ENCODE measurements at regions not wholly inside any gene's neighbourhood (a gene's known extent, or its start where the extent isn't known, plus 50 kb on each side); places are given as distances from the start of the nearest gene placed in this dataset.

DNA sequence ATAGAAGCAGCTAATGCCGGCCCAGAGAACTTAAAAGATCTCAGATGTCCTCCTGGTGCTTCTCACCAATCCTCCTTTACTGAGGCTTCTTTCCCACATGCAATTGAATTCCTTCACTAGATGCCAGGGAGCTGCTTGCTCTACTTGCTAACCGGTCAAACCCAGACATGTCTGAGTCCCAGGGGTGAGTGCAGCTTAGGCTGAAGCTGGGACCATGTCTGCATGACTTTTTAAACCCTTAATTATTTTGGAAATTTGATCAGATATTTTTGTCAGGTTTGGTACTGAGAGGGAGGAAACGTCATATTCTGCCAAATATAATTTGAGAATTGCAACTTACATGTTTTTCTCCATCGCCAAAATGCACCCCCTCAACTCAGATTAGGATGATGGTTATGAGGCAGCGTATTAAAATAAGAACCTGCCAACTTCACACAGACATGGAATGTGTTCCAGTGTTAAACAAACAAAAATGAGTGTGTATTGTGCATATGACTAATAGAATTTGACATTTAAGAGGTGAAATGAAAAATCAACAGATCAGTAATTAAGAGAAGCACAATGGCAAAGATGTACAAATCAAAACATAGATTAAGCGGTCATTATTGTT lies 529.5 kb downstream of the ETS1 start:
- Histone ChIP-seq H3K27ac (ENCODE audit: low read length) (no peak overlapping the region), H3K27me3 (ENCODE audit: low read depth, low read length) (no peaks in the 10 kb centered on the region), H3K9me3 (ENCODE audit: control insufficient read depth in 1 of 2, low read length in 2 of 2) (no peaks in the 10 kb centered on the region), H3K4me1 (ENCODE audit: control insufficient read depth in 1 of 2, insufficient read depth in 2 of 2, low read length in 2 of 2) (no peaks in the 10 kb centered on the region), H3K36me3 (ENCODE audit: control insufficient read depth in 1 of 2, insufficient read depth in 2 of 2, low read length in 2 of 2) (no peaks in the 10 kb centered on the region), H3K4me3 (ENCODE audit: low read depth in 1 of 2, low read length in 2 of 2) (no peak overlapping the region)

DNA sequence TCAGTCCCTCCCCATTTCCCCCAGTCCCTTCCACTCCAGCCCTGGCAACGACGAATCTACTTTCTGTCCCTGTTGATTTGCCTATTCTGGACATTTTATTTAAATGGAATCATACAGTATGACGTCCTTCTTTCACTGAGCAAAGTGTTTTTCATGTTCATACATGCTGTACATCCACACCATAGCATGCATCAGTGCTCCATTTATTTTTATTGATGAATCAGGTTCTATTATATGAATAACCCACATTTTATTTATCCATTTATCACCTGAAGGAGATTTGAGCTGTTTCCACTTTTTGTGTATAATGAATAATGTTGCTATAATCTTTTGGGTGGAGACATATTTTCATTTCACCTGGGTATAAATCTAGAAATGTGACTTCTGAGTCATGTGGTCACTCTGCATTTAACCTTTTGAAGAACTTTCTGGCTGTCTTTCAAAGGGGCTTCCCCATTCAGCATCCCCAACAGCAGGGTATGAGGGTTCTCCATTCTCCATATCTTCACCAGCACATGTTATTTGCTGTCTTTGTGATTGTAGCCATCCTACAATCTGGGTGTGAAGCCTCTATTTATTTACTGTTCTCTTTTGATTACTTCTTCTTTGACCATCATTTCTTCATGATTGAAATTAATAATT lies 531.7 kb downstream of the ETS1 start:
- Histone ChIP-seq H3K27ac (ENCODE audit: low read length) (no peak overlapping the region), H3K36me3 (ENCODE audit: control insufficient read depth in 1 of 2, insufficient read depth in 2 of 2, low read length in 2 of 2) (no peaks in the 10 kb centered on the region), H3K4me1 (ENCODE audit: control insufficient read depth in 1 of 2, insufficient read depth in 2 of 2, low read length in 2 of 2) (no peaks in the 10 kb centered on the region), H3K9me3 (ENCODE audit: control insufficient read depth in 1 of 2, low read length in 2 of 2) (no peaks in the 10 kb centered on the region), H3K4me3 (ENCODE audit: low read depth in 1 of 2, low read length in 2 of 2) (no peak overlapping the region), H3K27me3 (ENCODE audit: low read depth, low read length) (no peaks in the 10 kb centered on the region)

DNA sequence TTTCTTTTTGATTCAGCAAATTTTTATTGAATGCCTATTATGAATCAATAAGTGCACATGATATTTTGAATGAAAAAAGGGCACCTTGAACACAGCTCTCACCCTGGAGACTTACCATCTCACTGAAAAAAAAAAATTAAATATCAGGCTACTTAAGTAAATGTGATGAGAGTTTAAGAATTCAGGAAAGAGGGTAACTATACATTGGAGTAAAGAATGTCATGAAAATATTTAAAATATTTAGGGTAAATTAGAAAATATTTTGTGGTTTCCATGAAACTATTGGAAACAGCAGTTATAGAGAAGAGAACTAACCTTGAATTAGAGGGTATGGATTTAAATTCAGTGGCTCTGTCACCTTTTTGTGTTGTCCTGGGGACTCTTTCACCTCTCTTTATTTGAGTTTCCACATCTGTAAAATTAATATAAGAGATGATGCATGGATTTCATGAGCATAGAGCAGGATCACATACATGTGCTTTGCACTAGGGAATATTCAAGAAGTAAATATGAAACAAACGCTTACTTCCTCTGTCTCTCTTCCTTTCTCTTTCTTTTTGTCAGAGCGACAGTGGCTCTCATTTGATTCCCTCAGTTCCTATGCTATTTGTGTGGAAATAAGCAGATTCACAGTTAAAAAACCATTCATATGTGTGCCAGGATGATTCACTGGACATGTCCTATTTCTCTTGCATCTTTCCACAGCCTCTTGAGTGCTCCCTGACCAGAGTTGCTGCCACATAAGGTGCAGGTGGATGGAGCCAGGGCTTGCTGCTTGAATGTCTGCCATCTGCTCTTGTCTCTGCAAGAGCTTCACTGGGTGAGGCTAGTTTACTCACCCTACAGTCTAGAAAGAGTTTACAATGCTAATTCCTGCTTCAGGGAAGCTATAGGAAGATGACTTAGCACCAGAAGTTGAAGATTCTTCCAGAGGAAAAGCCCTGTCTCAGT lies 533.1 kb downstream of the ETS1 start:
- no peak overlapping the region for H3K27ac ChIP-seq (ENCODE audit: low read length)
- H3K9me3 ChIP-seq (ENCODE audit: control insufficient read depth in 1 of 2, low read length in 2 of 2): no peaks in the 10 kb centered on the region
- no peaks in the 10 kb centered on the region for H3K27me3 ChIP-seq (ENCODE audit: low read depth, low read length)
- H3K4me3 ChIP-seq (ENCODE audit: low read depth in 1 of 2, low read length in 2 of 2): no peak overlapping the region
- no peaks in the 10 kb centered on the region for H3K36me3 ChIP-seq (ENCODE audit: control insufficient read depth in 1 of 2, insufficient read depth in 2 of 2, low read length in 2 of 2)
- H3K4me1 ChIP-seq (ENCODE audit: control insufficient read depth in 1 of 2, insufficient read depth in 2 of 2, low read length in 2 of 2): no peaks in the 10 kb centered on the region

DNA sequence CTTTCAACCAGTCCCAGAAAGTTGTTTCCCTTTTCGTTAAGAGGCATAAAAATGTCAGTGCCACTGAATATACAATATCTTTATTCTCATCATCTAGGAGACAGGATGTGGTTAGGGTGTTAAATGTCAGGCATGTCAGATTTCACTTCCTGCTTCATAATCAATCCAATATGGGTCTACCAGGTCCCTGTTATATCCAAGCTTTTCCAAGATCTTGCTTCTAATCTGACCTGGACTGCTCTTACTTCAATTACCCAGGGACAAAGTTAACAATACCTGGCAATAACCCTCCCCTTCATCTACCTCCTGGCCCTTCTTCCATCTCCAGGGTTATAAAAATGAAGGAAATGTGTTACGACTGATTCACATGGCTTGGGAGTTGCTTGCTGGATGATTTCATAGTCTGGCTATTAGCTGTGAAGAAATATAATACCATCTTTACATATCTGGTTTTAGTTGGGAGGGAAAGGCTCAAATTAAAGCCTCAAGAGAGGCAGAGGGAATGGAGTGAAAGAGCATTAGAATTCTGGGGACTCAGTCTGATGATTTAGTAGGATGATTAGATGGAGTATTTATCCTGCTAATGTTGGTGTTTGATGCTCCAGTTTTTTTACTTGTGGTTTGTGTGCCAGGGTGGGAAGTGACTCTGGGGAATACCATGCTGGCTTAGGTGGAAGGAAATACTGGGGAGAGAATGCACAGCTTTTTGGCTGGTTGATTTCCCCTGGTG lies 534.3 kb downstream of the ETS1 start:
- Histone ChIP-seq H3K36me3 (ENCODE audit: control insufficient read depth in 1 of 2, insufficient read depth in 2 of 2, low read length in 2 of 2) (no peaks in the 10 kb centered on the region), H3K27me3 (ENCODE audit: low read depth, low read length) (no peaks in the 10 kb centered on the region), H3K9me3 (ENCODE audit: control insufficient read depth in 1 of 2, low read length in 2 of 2) (no peaks in the 10 kb centered on the region), H3K4me3 (ENCODE audit: low read depth in 1 of 2, low read length in 2 of 2) (no peak overlapping the region), H3K4me1 (ENCODE audit: control insufficient read depth in 1 of 2, insufficient read depth in 2 of 2, low read length in 2 of 2) (no peaks in the 10 kb centered on the region), H3K27ac (ENCODE audit: low read length) (no peak overlapping the region)

DNA sequence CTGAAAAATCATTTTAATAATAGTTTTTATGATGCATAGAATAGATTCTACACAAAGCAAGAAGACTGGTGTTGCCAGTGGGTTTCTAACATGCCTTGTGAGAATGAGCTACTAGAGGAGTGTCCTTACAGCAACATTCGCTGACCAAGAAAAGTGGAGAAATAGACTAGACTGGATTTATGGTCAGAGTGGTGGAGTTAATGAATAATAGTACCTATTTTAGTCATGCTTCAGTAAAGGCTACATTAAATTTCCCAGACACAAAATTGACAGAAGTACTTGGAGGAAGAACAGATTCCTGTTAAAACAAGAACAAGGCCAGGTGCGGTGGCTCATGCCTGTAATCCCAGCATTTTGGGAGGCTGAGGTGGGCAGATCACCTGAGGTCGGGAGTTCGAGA lies 539.2 kb downstream of the ETS1 start:
- Histone ChIP-seq H3K4me1 (ENCODE audit: control insufficient read depth in 1 of 2, insufficient read depth in 2 of 2, low read length in 2 of 2) (no peaks in the 10 kb centered on the region), H3K4me3 (ENCODE audit: low read depth in 1 of 2, low read length in 2 of 2) (no peak overlapping the region), H3K9me3 (ENCODE audit: control insufficient read depth in 1 of 2, low read length in 2 of 2) (no peaks in the 10 kb centered on the region), H3K27me3 (ENCODE audit: low read depth, low read length) (no peaks in the 10 kb centered on the region), H3K27ac (ENCODE audit: low read length) (no peak overlapping the region), H3K36me3 (ENCODE audit: control insufficient read depth in 1 of 2, insufficient read depth in 2 of 2, low read length in 2 of 2) (no peaks in the 10 kb centered on the region)

DNA sequence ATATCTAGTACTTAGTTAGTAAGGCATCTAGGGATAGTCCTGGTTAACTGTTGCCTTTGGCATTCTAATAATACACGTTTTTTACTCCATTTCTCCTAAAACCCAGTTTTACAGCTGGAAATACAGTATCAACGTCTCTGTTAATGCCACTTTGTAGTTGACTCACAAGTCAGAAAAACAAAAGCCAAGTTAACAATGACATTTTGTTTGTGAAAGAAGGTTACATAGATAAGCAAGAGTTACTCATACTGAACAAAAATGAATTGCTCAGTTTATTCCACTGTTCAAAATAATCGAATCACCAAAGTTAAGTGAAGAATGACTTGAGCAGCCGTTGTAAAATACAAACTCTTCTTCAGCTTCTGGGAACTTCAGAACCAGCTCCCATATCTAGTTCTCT lies 540.3 kb downstream of the ETS1 start:
- Histone ChIP-seq H3K4me3 (ENCODE audit: low read depth in 1 of 2, low read length in 2 of 2) (no peak overlapping the region), H3K27ac (ENCODE audit: low read length) (no peak overlapping the region), H3K4me1 (ENCODE audit: control insufficient read depth in 1 of 2, insufficient read depth in 2 of 2, low read length in 2 of 2) (no peaks in the 10 kb centered on the region), H3K36me3 (ENCODE audit: control insufficient read depth in 1 of 2, insufficient read depth in 2 of 2, low read length in 2 of 2) (no peaks in the 10 kb centered on the region), H3K27me3 (ENCODE audit: low read depth, low read length) (no peaks in the 10 kb centered on the region), H3K9me3 (ENCODE audit: control insufficient read depth in 1 of 2, low read length in 2 of 2) (no peaks in the 10 kb centered on the region)

DNA sequence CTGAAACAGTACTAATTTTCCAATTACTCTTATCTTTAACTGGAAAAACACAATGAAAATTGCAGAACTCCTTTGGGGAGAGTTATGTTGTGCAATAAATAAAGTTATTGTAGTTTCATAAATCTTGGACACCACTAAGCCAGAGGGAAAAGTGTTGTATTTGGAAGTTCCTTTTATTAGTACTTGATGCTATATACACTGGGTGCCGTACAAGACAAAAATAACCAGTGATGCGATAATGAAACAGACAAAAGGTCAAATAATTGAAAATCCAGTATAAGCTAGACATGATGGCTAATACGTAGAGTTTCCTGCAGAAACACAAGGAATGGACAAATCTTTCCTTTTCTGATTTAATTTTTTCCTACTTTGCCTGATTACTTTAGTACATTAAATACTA lies 541.1 kb downstream of the ETS1 start:
- Histone ChIP-seq H3K9me3 (ENCODE audit: control insufficient read depth in 1 of 2, low read length in 2 of 2) (no peaks in the 10 kb centered on the region), H3K4me3 (ENCODE audit: low read depth in 1 of 2, low read length in 2 of 2) (no peak overlapping the region), H3K36me3 (ENCODE audit: control insufficient read depth in 1 of 2, insufficient read depth in 2 of 2, low read length in 2 of 2) (no peaks in the 10 kb centered on the region), H3K27ac (ENCODE audit: low read length) (no peak overlapping the region), H3K27me3 (ENCODE audit: low read depth, low read length) (no peaks in the 10 kb centered on the region), H3K4me1 (ENCODE audit: control insufficient read depth in 1 of 2, insufficient read depth in 2 of 2, low read length in 2 of 2) (no peaks in the 10 kb centered on the region)

DNA sequence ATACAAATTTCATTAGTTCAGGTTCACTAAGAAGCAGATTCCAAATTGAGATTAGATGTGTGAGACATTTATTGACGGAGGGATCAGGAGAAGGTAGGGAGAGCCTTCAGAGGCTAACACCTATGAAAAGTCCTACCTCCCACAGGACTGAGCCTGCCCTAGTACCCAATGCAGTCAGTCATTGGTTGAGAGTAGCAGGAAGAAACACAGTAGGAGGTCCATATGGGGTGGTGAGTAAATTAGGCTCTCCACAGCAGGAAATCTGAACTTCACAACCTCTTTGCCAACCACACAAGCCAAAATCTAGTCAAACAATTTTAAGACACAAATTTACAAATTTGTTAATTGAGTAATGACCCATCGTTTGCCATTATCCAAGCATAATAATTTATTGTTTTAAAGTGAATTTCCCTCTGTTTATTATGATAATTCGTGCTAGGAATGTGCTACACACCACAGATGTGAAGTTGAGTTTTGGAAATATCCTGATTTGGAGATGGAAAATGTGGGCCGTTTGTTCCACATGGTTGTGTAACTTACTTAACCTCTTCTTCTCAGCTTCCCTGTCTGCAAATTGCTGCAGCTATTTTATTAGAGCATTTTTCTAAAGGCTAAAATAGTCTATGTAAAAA lies 542.1 kb downstream of the ETS1 start:
- Histone ChIP-seq H3K27ac (ENCODE audit: low read length) (no peak overlapping the region), H3K36me3 (ENCODE audit: control insufficient read depth in 1 of 2, insufficient read depth in 2 of 2, low read length in 2 of 2) (no peaks in the 10 kb centered on the region), H3K9me3 (ENCODE audit: control insufficient read depth in 1 of 2, low read length in 2 of 2) (no peaks in the 10 kb centered on the region), H3K4me1 (ENCODE audit: control insufficient read depth in 1 of 2, insufficient read depth in 2 of 2, low read length in 2 of 2) (no peaks in the 10 kb centered on the region), H3K4me3 (ENCODE audit: low read depth in 1 of 2, low read length in 2 of 2) (no peak overlapping the region), H3K27me3 (ENCODE audit: low read depth, low read length) (no peaks in the 10 kb centered on the region)

DNA sequence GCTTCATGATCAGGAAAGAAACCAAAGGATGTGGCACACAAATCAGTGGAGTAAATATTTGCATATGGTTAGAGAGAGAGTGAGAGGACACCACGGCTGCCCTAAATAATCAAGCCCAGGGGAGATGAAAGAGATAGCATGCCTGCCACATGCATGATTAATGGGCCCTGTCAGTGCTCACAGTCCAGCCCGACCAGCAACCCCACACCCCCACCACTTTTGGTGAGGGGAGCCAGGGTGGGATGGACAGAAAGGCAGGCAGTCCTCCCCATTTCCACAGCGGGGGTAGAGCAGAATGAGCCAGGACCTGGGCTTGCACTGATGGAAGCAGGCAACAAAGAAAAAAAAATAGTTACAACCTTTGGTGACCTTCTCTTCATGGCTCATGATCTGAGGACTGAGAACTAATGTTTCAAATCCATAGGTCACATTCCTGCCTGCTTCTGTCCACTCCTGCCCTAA lies 545.0 kb downstream of the ETS1 start:
- no peak overlapping the region for H3K4me3 ChIP-seq (ENCODE audit: low read depth in 1 of 2, low read length in 2 of 2)
- no peaks in the 10 kb centered on the region for H3K9me3 ChIP-seq (ENCODE audit: control insufficient read depth in 1 of 2, low read length in 2 of 2)
- H3K4me1 ChIP-seq (ENCODE audit: control insufficient read depth in 1 of 2, insufficient read depth in 2 of 2, low read length in 2 of 2): no peaks in the 10 kb centered on the region
- no peak overlapping the region for H3K27ac ChIP-seq (ENCODE audit: low read length)
- no peaks in the 10 kb centered on the region for H3K27me3 ChIP-seq (ENCODE audit: low read depth, low read length)
- no peaks in the 10 kb centered on the region for H3K36me3 ChIP-seq (ENCODE audit: control insufficient read depth in 1 of 2, insufficient read depth in 2 of 2, low read length in 2 of 2)

DNA sequence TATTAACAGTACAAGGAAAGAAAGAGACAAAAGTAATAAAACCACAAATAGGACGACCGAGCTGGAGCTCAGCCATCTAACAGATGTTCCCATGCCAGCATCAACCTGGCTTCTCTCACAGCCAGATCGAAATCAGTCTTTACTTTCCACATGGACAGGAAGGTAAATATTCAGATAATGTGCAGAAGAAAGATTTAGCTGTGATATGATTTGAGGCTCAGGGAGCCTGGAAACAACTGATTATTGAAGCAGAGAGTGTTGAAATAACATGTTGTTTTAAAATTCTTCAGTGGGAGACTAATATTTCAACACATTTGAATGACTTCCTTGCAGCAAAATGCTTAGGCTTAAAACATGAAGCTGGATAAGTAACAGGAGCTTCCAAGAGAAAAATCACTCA lies 546.8 kb downstream of the ETS1 start:
- Histone ChIP-seq H3K36me3 (ENCODE audit: control insufficient read depth in 1 of 2, insufficient read depth in 2 of 2, low read length in 2 of 2) (no peaks in the 10 kb centered on the region), H3K27ac (ENCODE audit: low read length) (no peak overlapping the region), H3K27me3 (ENCODE audit: low read depth, low read length) (no peaks in the 10 kb centered on the region), H3K4me1 (ENCODE audit: control insufficient read depth in 1 of 2, insufficient read depth in 2 of 2, low read length in 2 of 2) (no peaks in the 10 kb centered on the region), H3K9me3 (ENCODE audit: control insufficient read depth in 1 of 2, low read length in 2 of 2) (no peaks in the 10 kb centered on the region), H3K4me3 (ENCODE audit: low read depth in 1 of 2, low read length in 2 of 2) (no peak overlapping the region)
